Mesothelial cell of epicardium (in vitro differentiated cells): ENCODE measurements at regions not wholly inside any gene's neighbourhood (a gene's known extent, or its start where the extent isn't known, plus 50 kb on each side); places are given as distances from the start of the nearest gene placed in this dataset.

Experiments
- DNase-seq, 2 experiments: peaks; one replicate each; pipeline ENCODE4 v3.0.0; 2021; ENCODE audit warnings: low spot score in 2 of 2; ENCODE audit not compliant: unreplicated experiment in 2 of 2
- H3K27ac Mint-ChIP-seq: 2 replicates; pipeline ENCODE4 v1.8.0; 2021; ENCODE audit warnings: mixed read lengths
- H3K27me3 Mint-ChIP-seq: 2 replicates; pipeline ENCODE4 v1.8.0; 2021; ENCODE audit warnings: low read depth, mixed read lengths
- H3K36me3 Mint-ChIP-seq: 2 replicates; pipeline ENCODE4 v1.8.0; 2021; ENCODE audit warnings: mixed read lengths
- H3K4me1 Mint-ChIP-seq: 2 replicates; pipeline ENCODE4 v1.8.0; 2021; ENCODE audit warnings: mixed read lengths
- H3K4me3 Mint-ChIP-seq: 2 replicates; pipeline ENCODE4 v1.8.0; 2021; ENCODE audit warnings: mild to moderate bottlenecking, moderate library complexity, mixed read lengths
- H3K9me3 Mint-ChIP-seq: 2 replicates; pipeline ENCODE4 v1.8.0; 2021; ENCODE audit warnings: mixed read lengths
- TF ChIP-seq, protein P1 (sequence below): fragments of 200-600 bp; sonication (generic); IDR thresholded peaks from one replicate; pipeline ENCODE4 v1.5.0; 2021; ENCODE audit warnings: antibody characterized with exemption; ENCODE audit not compliant: unreplicated experiment

DNA sequence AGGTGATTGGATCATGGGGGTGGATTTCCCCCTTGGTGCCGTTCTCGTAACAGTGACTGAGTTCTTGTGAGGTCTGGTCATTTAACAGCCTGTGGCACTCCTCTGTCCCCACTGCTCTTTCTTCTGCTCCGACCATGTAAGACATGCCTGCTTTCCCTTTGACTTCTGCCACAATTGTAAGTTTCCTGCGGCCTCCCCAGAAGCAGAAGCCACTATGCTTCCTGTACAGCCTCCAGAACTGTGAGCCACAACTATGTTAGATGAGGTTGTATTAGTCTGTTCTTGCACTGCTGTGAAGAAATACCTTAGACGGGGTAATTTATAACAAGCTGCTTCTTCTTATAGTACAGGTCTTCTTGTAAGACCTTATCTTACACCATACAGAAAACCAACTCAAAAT is 241.7 kb upstream of the KLF14 start:
- Mint-ChIP-seq H3K9me3 (peaks cover 28% of the 10 kb centered on the region), H3K4me3 (no peak overlapping the region), H3K4me1 (no peaks in the 10 kb centered on the region), H3K27ac (no peak overlapping the region), H3K36me3 (peaks cover 9% of the 10 kb centered on the region), H3K27me3 (no peaks in the 10 kb centered on the region)
- TF ChIP-seq, protein P1, sequence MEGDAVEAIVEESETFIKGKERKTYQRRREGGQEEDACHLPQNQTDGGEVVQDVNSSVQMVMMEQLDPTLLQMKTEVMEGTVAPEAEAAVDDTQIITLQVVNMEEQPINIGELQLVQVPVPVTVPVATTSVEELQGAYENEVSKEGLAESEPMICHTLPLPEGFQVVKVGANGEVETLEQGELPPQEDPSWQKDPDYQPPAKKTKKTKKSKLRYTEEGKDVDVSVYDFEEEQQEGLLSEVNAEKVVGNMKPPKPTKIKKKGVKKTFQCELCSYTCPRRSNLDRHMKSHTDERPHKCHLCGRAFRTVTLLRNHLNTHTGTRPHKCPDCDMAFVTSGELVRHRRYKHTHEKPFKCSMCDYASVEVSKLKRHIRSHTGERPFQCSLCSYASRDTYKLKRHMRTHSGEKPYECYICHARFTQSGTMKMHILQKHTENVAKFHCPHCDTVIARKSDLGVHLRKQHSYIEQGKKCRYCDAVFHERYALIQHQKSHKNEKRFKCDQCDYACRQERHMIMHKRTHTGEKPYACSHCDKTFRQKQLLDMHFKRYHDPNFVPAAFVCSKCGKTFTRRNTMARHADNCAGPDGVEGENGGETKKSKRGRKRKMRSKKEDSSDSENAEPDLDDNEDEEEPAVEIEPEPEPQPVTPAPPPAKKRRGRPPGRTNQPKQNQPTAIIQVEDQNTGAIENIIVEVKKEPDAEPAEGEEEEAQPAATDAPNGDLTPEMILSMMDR = no peak
- no peak for DNase-seq

DNA sequence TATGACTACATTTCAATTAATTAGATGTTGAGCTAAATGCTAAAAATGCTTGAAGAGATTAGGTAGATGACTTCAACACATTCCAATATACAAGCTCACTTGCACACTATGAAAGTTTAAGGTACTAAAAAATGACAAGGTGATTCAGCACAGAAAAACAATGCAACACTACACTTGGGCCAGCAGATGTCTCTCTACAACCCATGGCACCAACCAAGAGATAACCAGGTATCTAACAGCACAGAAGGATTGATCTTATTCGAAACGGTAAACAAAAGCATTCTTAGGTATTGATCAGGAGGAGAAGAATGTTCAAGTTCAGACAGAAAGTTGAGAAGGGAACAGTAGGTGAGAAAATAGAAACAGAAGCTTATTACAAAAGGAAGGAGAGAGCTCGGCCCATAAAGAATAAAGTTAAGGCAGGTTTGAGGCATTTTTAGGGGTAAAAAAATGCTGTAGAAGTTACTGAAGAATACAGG is 248.2 kb upstream of the KLF14 start:
- TF ChIP-seq, protein P1 = peak; percentile 48
- H3K27ac Mint-ChIP-seq = no peak overlapping the region

DNA sequence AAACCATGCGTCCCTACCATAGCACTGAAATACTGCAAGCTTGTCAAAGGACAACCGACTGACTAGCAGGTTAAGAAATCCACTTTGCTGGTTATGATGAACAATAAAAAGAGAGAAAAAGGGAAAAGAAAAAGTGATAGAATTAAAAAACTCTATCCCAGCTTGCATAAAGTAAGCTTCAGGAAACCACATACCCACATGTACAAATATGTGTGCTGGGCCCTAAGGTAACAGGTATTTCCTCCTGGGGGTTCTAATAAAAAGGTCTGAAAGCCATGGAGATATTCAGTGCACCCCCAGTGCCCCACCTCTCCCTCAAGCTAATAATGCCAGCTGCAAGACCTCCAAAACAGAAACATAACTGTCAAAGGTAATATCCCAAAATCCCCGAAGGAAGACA is 248.6 kb upstream of the KLF14 start:
- no peak overlapping the region for H3K4me3 Mint-ChIP-seq
- H3K4me1 Mint-ChIP-seq = peaks cover 1% of the 10 kb centered on the region
- DNase-seq = no peak
- H3K27me3 Mint-ChIP-seq = no peaks in the 10 kb centered on the region
- H3K27ac Mint-ChIP-seq = no peak overlapping the region
- H3K9me3 Mint-ChIP-seq = no peaks in the 10 kb centered on the region
- TF ChIP-seq, protein P1 = no peak
- H3K36me3 Mint-ChIP-seq = no peaks in the 10 kb centered on the region

More for the DNA sequence above, 248.2 kb upstream of the KLF14 start:
- no peaks in the 10 kb centered on the region for H3K9me3 Mint-ChIP-seq
- DNase-seq = no peak
- H3K4me1 Mint-ChIP-seq = peaks cover 1% of the 10 kb centered on the region
- H3K36me3 Mint-ChIP-seq = no peaks in the 10 kb centered on the region
- H3K4me3 Mint-ChIP-seq = no peak overlapping the region
- no peaks in the 10 kb centered on the region for H3K27me3 Mint-ChIP-seq

DNA sequence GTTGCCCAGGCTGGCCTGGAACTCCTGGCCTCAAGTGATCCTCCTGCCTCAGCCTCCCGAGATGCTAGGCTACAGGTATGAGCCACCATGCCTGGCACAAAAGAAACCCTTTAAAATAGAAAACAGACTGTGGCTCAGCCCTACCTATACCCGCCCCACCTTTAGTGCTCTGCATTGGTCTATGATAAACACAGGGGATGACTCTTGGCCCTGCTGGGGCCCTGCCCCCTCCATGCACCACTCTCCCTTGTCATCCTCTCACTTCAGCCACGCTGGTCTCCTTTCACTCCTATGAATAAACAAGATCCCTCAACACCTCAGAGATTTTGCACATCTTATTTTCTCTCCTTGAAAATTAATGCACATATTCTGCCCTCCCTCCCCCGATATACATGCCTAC is 251.4 kb upstream of the KLF14 start:
- DNase-seq = no peak
- Mint-ChIP-seq H3K27me3 (no peaks in the 10 kb centered on the region), H3K27ac (no peak overlapping the region), H3K4me1 (peaks cover 17% of the 10 kb centered on the region), H3K36me3 (no peaks in the 10 kb centered on the region), H3K9me3 (no peaks in the 10 kb centered on the region), H3K4me3 (no peak overlapping the region)
- TF ChIP-seq, protein P1 = no peak

DNA sequence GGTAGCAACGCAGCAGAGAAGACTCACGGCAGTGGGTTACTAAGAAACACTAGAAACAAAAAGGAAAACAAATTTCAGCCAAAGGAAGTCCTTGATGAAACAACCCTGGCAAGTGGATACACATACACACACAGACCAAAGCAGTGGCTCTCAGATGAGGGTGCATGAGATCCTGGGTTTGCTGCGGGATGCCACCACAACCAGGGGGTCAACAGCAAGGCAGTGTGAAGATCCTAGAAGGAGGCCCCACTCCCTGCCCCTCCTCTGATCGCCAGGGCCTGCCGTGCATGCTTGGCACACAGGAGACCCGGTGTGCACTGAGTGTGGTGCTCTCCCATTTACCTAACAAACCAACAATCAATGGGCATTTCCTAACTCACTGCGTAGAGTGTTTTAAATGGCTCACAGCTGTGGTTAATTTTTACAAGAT is 252.3 kb upstream of the KLF14 start:
- DNase-seq = no peak
- TF ChIP-seq, protein P1 = no peak
- no peaks in the 10 kb centered on the region for H3K36me3 Mint-ChIP-seq
- H3K9me3 Mint-ChIP-seq = no peaks in the 10 kb centered on the region
- peaks cover 17% of the 10 kb centered on the region for H3K4me1 Mint-ChIP-seq
- no peak overlapping the region for H3K4me3 Mint-ChIP-seq
- H3K27ac Mint-ChIP-seq = no peak overlapping the region
- H3K27me3 Mint-ChIP-seq = no peaks in the 10 kb centered on the region

DNA sequence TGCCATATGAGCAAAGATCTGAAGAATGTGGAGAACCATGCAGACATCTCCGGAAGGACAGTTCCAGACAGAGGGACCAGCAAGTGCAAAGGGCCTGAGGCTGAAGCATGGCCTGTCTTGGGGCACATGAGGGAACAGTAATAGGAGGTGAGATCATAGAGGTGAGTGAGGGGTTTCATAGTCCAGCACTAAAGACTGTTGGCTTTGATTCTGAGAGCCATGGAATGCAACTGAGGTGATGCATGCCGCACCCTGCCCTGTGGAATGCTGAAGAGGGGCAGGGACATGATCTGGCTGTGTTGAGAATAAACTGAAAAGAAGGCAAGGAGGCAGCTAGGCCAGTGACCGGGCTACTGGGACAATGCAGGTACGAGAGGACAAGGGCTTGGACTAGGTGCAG is 253.1 kb upstream of the KLF14 start:
- no peaks in the 10 kb centered on the region for H3K36me3 Mint-ChIP-seq
- DNase-seq = no peak
- H3K4me3 Mint-ChIP-seq = no peak overlapping the region
- no peaks in the 10 kb centered on the region for H3K27me3 Mint-ChIP-seq
- H3K27ac Mint-ChIP-seq = peak overlapping the region; percentile 49
- H3K4me1 Mint-ChIP-seq = peaks cover 17% of the 10 kb centered on the region
- no peaks in the 10 kb centered on the region for H3K9me3 Mint-ChIP-seq
- TF ChIP-seq, protein P1 = no peak
